22Rv1 (cell line): ENCODE measurements at regions not wholly inside any gene's neighbourhood (a gene's known extent, or its start where the extent isn't known, plus 50 kb on each side); places are given as distances from the start of the nearest gene placed in this dataset.

Experiments used
- CTCF ChIP-seq: fragments of 450-650 bp; IDR thresholded peaks from 2 replicates; pipeline ENCODE4 v1.5.1; 2017; ENCODE audit warnings: mild to moderate bottlenecking
- ZFX ChIP-seq: fragments of 450-650 bp; IDR thresholded peaks from 2 replicates; pipeline ENCODE4 v1.6.1; 2017; ENCODE audit warnings: antibody characterized with exemption, borderline replicate concordance

DNA sequence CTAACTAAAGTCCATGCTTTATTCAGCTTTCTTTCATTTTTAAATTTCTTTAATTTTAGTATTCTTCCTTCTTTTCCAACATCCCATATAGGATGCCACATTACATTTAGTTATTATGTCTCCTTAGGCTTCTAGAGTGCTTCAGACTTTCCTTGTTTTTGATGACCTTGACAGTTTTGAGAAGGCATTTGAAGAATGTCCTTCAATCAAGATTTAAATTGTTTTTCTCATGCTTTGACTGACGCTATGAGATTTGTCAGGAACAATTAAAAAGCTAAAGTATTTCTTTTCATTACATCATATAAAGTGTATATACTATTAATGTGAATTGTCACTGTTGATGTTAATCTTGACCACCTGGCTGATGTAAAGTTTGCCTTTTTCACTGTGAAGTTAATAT is 173.7 kb upstream of the LYPLAL1 start:
- no peak for TF ChIP-seq CTCF
- TF ChIP-seq ZFX: no peak
